Heart left ventricle (tissue), 13 donors: ENCODE measurements at regions not wholly inside any gene's neighbourhood (a gene's known extent, or its start where the extent isn't known, plus 50 kb on each side); places are given as distances from the start of the nearest gene placed in this dataset.

ENCODE experiments used
- POLR2A ChIP-seq, 2 donors: fragments of 450-650 bp; IDR thresholded peaks; one replicate each; pipeline ENCODE4 v1.6.1; 2017; ENCODE audit warnings: antibody characterized with exemption in 2 of 2, mild to moderate bottlenecking in 2 of 2, moderate library complexity in 2 of 2
- TF ChIP-seq, protein P1 (sequence below), 12 donors: fragments of 200-600 bp; sonication (generic) in 4 of 12; IDR thresholded peaks; one replicate each; pipeline versions ENCODE4 v1.5.0 to v1.8.0; 2018 to 2022; ENCODE audit warnings: antibody characterized with exemption in 12 of 12, mild to moderate bottlenecking in 5 of 12
- donor health status: ischemic (EF 13 %, LVEDD 7.1; RV severe dilation, severe dysfunction).
- donor health status: DM: no; HTN: yes; CAD: no.
- donor health status: DM: no; HTN: no; CAD: no.
- donor health status: ischemic (EF 25% LVEDD 6.9; RV normal size, moderate dysfunction).
- donor health status: ischemic (EF 25% LVEDD 5.7; RV mildly dilated, moderate dysfunction).
- donor health status: ischemic (EF 35%, LVEDD 5.7; RV mildly dilated, moderate dysfunction).
- donor health status: nonischemic (EF 11% LVEDD 7.7; RV severe dilation, severe dysfunction).
- donor health status: DM: yes; HTN: yes; CAD: no.
- donor health status: PGD.
- donor health status: ischemic (EF 29% LVEDD 5.4; RV normal size, mild dysfunction).
- donor health status: nonischemic (EF 23%, LVEDD 6.1; RV moderate dilation, normal function).

DNA sequence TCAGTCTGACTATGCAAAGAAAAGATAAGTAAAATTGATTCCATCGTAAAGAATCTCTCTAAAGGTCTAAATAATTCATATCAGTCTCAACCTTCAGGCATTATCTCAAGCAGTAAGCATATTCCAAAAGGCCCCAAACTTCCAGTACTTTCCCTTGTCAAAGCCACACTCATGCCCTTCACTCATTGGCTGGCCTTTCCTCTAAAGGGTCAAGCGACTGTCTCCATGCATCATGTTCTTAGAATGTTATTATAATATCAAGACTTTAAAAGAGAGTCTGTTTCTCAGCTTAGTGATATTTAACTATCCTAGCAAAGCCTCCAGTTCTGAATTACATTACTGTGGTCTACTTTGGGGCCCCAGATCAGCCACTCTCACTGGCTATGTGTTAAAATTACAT lies 271.3 kb downstream of the MREG start:
- TF ChIP-seq POLR2A (IDR thresholded peaks at IDR 0.05): no peak
- TF ChIP-seq, protein P1, sequence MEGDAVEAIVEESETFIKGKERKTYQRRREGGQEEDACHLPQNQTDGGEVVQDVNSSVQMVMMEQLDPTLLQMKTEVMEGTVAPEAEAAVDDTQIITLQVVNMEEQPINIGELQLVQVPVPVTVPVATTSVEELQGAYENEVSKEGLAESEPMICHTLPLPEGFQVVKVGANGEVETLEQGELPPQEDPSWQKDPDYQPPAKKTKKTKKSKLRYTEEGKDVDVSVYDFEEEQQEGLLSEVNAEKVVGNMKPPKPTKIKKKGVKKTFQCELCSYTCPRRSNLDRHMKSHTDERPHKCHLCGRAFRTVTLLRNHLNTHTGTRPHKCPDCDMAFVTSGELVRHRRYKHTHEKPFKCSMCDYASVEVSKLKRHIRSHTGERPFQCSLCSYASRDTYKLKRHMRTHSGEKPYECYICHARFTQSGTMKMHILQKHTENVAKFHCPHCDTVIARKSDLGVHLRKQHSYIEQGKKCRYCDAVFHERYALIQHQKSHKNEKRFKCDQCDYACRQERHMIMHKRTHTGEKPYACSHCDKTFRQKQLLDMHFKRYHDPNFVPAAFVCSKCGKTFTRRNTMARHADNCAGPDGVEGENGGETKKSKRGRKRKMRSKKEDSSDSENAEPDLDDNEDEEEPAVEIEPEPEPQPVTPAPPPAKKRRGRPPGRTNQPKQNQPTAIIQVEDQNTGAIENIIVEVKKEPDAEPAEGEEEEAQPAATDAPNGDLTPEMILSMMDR (IDR thresholded peaks at IDR 0.05): no peak
